ENCODE measurements at regions not wholly inside any gene's neighbourhood (a gene's known extent, or its start where the extent isn't known, plus 50 kb on each side); places are given as distances from the start of the nearest gene placed in this dataset.

- H3K9me3 Mint-ChIP-seq (ENCODE audit: unreplicated experiment), result no peaks in the 10 kb centered on the region
- H3K4me3 Mint-ChIP-seq (ENCODE audit: unreplicated experiment), result no peak overlapping the region
- no peak for TF ChIP-seq CTCF (IDR thresholded peaks at IDR 0.05; ENCODE audit: partially characterized antibody, unreplicated experiment)
- H3K27ac Mint-ChIP-seq (ENCODE audit: unreplicated experiment), result no peak overlapping the region
- no peaks in the 10 kb centered on the region for H3K36me3 Mint-ChIP-seq (ENCODE audit: unreplicated experiment)
- no peaks in the 10 kb centered on the region for H3K27me3 Mint-ChIP-seq (ENCODE audit: unreplicated experiment)
- H3K4me1 Mint-ChIP-seq (ENCODE audit: low read depth, unreplicated experiment), result peaks cover 2% of the 10 kb centered on the region
- no peak for DNase-seq
Observed at GRCh38 chr1:200496937-200497336, 87.1 kb upstream of the ZNF281 start.

GRCh38 chr1:200495901-200496300, 86.1 kb upstream of the ZNF281 start:
- DNase-seq, result no peak
- Mint-ChIP-seq H3K27ac (ENCODE audit: unreplicated experiment) (no peak overlapping the region), H3K36me3 (ENCODE audit: unreplicated experiment) (no peaks in the 10 kb centered on the region), H3K4me1 (ENCODE audit: low read depth, unreplicated experiment) (peaks cover 2% of the 10 kb centered on the region), H3K27me3 (ENCODE audit: unreplicated experiment) (no peaks in the 10 kb centered on the region), H3K9me3 (ENCODE audit: unreplicated experiment) (no peaks in the 10 kb centered on the region), H3K4me3 (ENCODE audit: unreplicated experiment) (no peak overlapping the region)
- no peak for TF ChIP-seq CTCF (IDR thresholded peaks at IDR 0.05; ENCODE audit: partially characterized antibody, unreplicated experiment)

GRCh38 chr1:200493344-200493743, 83.5 kb upstream of the ZNF281 start:
- H3K4me3 Mint-ChIP-seq (ENCODE audit: unreplicated experiment), result no peak overlapping the region
- DNase-seq, result no peak
- H3K27ac Mint-ChIP-seq (ENCODE audit: unreplicated experiment), result no peak overlapping the region
- no peaks in the 10 kb centered on the region for H3K9me3 Mint-ChIP-seq (ENCODE audit: unreplicated experiment)
- H3K36me3 Mint-ChIP-seq (ENCODE audit: unreplicated experiment), result no peaks in the 10 kb centered on the region
- no peaks in the 10 kb centered on the region for H3K27me3 Mint-ChIP-seq (ENCODE audit: unreplicated experiment)
- TF ChIP-seq CTCF (IDR thresholded peaks at IDR 0.05; ENCODE audit: partially characterized antibody, unreplicated experiment), result no peak
- peaks cover 2% of the 10 kb centered on the region for H3K4me1 Mint-ChIP-seq (ENCODE audit: low read depth, unreplicated experiment)

GRCh38 chr1:200491103-200491502, 81.3 kb upstream of the ZNF281 start:
- H3K4me3 Mint-ChIP-seq (ENCODE audit: unreplicated experiment), result no peak overlapping the region
- H3K27ac Mint-ChIP-seq (ENCODE audit: unreplicated experiment), result no peak overlapping the region
- no peaks in the 10 kb centered on the region for H3K27me3 Mint-ChIP-seq (ENCODE audit: unreplicated experiment)
- TF ChIP-seq CTCF (IDR thresholded peaks at IDR 0.05; ENCODE audit: partially characterized antibody, unreplicated experiment), result no peak
- H3K4me1 Mint-ChIP-seq (ENCODE audit: low read depth, unreplicated experiment), result peaks cover 2% of the 10 kb centered on the region
- no peaks in the 10 kb centered on the region for H3K9me3 Mint-ChIP-seq (ENCODE audit: unreplicated experiment)
- no peak for DNase-seq
- H3K36me3 Mint-ChIP-seq (ENCODE audit: unreplicated experiment), result no peaks in the 10 kb centered on the region

GRCh38 chr1:200490183-200490582, 80.3 kb upstream of the ZNF281 start:
- no peak for TF ChIP-seq CTCF (IDR thresholded peaks at IDR 0.05; ENCODE audit: partially characterized antibody, unreplicated experiment)
- Mint-ChIP-seq H3K36me3 (ENCODE audit: unreplicated experiment) (no peaks in the 10 kb centered on the region), H3K27me3 (ENCODE audit: unreplicated experiment) (no peaks in the 10 kb centered on the region), H3K4me3 (ENCODE audit: unreplicated experiment) (no peak overlapping the region), H3K27ac (ENCODE audit: unreplicated experiment) (no peak overlapping the region), H3K4me1 (ENCODE audit: low read depth, unreplicated experiment) (peaks cover 2% of the 10 kb centered on the region), H3K9me3 (ENCODE audit: unreplicated experiment) (no peaks in the 10 kb centered on the region)
- no peak for DNase-seq

Data from glutamatergic neuron (in vitro differentiated cells).